Nephron (organoid): ENCODE measurements at regions not wholly inside any gene's neighbourhood (a gene's known extent, or its start where the extent isn't known, plus 50 kb on each side); places are given as distances from the start of the nearest gene placed in this dataset.

Source experiments
- H3K27ac Mint-ChIP-seq, 3 experiments: 2 replicates each; pipeline ENCODE4 v1.8.0; 2020; ENCODE audit warnings: mixed read lengths in 3 of 3, mild to moderate bottlenecking in 2 of 3, moderate library complexity in 1 of 3
- H3K27me3 Mint-ChIP-seq: 2 replicates; pipeline ENCODE4 v1.8.0; 2021; ENCODE audit warnings: low read depth, mild to moderate bottlenecking, moderate library complexity, mixed read lengths
- H3K36me3 Mint-ChIP-seq: 2 replicates; pipeline ENCODE4 v1.8.0; 2020; ENCODE audit warnings: low read depth, mixed read lengths
- H3K4me1 Mint-ChIP-seq: 2 replicates; pipeline ENCODE4 v1.8.0; 2020; ENCODE audit warnings: mixed read lengths
- H3K4me3 Mint-ChIP-seq, 3 experiments: 2 replicates each; pipeline ENCODE4 v1.8.0; 2020; ENCODE audit warnings: mild to moderate bottlenecking in 3 of 3, mixed read lengths in 3 of 3, moderate library complexity in 2 of 3
- H3K9me3 Mint-ChIP-seq: 2 replicates; pipeline ENCODE4 v1.8.0; 2020; ENCODE audit warnings: mixed read lengths
- CTCF ChIP-seq, 3 experiments: fragments of 200-600 bp; sonication (generic); IDR thresholded peaks; one replicate each; pipeline ENCODE4 v1.5.0; 2021; ENCODE audit warnings: antibody characterized with exemption in 3 of 3; ENCODE audit not compliant: unreplicated experiment in 3 of 3

GRCh38 chr9:108310202-108310601 lies 545.6 kb downstream of the ACTL7B start:
- Mint-ChIP-seq H3K4me3 (no peak overlapping the region), H3K9me3 (no peaks in the 10 kb centered on the region), H3K4me1 (no peaks in the 10 kb centered on the region), H3K36me3 (no peaks in the 10 kb centered on the region), H3K27me3 (no peaks in the 10 kb centered on the region), H3K27ac (no peak overlapping the region)
- no peak for TF ChIP-seq CTCF (IDR thresholded peaks at IDR 0.05; ENCODE audit: unreplicated experiment in 3 of 3)

GRCh38 chr9:108300306-108301287 lies 555.2 kb downstream of the ACTL7B start:
- no peak for TF ChIP-seq CTCF (IDR thresholded peaks at IDR 0.05; ENCODE audit: unreplicated experiment in 3 of 3)
- H3K27me3 Mint-ChIP-seq, result peaks cover 11% of the 10 kb centered on the region
- H3K27ac Mint-ChIP-seq, result no peak overlapping the region
- H3K9me3 Mint-ChIP-seq, result peaks cover 3% of the 10 kb centered on the region
- H3K4me1 Mint-ChIP-seq, result peaks cover 9% of the 10 kb centered on the region
- no peaks in the 10 kb centered on the region for H3K36me3 Mint-ChIP-seq
- H3K4me3 Mint-ChIP-seq, result no peak overlapping the region

GRCh38 chr9:108297073-108297472 lies 558.7 kb downstream of the ACTL7B start:
- Mint-ChIP-seq H3K4me1 (peaks cover 11% of the 10 kb centered on the region), H3K27ac (no peak overlapping the region), H3K9me3 (peaks cover 3% of the 10 kb centered on the region), H3K36me3 (no peaks in the 10 kb centered on the region), H3K4me3 (no peak overlapping the region), H3K27me3 (peaks cover 6% of the 10 kb centered on the region)
- no peak for TF ChIP-seq CTCF (IDR thresholded peaks at IDR 0.05; ENCODE audit: unreplicated experiment in 3 of 3)

GRCh38 chr9:108296056-108296455 lies 559.7 kb downstream of the ACTL7B start:
- peaks cover 11% of the 10 kb centered on the region for H3K4me1 Mint-ChIP-seq

GRCh38 chr9:108291586-108291932 lies 564.2 kb downstream of the ACTL7B start:
- peaks cover 8% of the 10 kb centered on the region for H3K4me1 Mint-ChIP-seq
- H3K9me3 Mint-ChIP-seq, result no peaks in the 10 kb centered on the region
- H3K36me3 Mint-ChIP-seq, result no peaks in the 10 kb centered on the region

More at GRCh38 chr9:108296056-108296455, 559.7 kb downstream of the ACTL7B start:
- H3K27me3 Mint-ChIP-seq, result peaks cover 4% of the 10 kb centered on the region
- H3K36me3 Mint-ChIP-seq, result no peaks in the 10 kb centered on the region
- TF ChIP-seq CTCF (IDR thresholded peaks at IDR 0.05; ENCODE audit: unreplicated experiment in 3 of 3), result no peak
- H3K4me3 Mint-ChIP-seq, result no peak overlapping the region
- peaks cover 3% of the 10 kb centered on the region for H3K9me3 Mint-ChIP-seq
- H3K27ac Mint-ChIP-seq, result no peak overlapping the region

More at GRCh38 chr9:108291586-108291932, 564.2 kb downstream of the ACTL7B start:
- Mint-ChIP-seq H3K27ac (no peak overlapping the region), H3K27me3 (peaks cover 4% of the 10 kb centered on the region), H3K4me3 (no peak overlapping the region)
- TF ChIP-seq CTCF (IDR thresholded peaks at IDR 0.05; ENCODE audit: unreplicated experiment in 3 of 3), result no peak
